Uterus (tissue), 2 donors: ENCODE measurements at regions not wholly inside any gene's neighbourhood (a gene's known extent, or its start where the extent isn't known, plus 50 kb on each side); places are given as distances from the start of the nearest gene placed in this dataset.

Experiments
- POLR2A ChIP-seq, 2 donors: fragments of 450-650 bp; IDR thresholded peaks; one replicate each; pipeline ENCODE4 v1.6.1; 2016; ENCODE audit warnings: antibody characterized with exemption in 2 of 2, mild to moderate bottlenecking in 1 of 2, moderate library complexity in 1 of 2
- TF ChIP-seq, protein P1 (sequence below), 4 experiments: fragments of 200-600 bp in 2 of 4; fragments of 450-650 bp in 2 of 4; sonication (generic) in 2 of 4; IDR thresholded peaks; one replicate each; pipeline ENCODE4 v1.5.1; 2016 to 2019; ENCODE audit warnings: antibody characterized with exemption in 4 of 4, mild to moderate bottlenecking in 2 of 4, moderate library complexity in 1 of 4

DNA sequence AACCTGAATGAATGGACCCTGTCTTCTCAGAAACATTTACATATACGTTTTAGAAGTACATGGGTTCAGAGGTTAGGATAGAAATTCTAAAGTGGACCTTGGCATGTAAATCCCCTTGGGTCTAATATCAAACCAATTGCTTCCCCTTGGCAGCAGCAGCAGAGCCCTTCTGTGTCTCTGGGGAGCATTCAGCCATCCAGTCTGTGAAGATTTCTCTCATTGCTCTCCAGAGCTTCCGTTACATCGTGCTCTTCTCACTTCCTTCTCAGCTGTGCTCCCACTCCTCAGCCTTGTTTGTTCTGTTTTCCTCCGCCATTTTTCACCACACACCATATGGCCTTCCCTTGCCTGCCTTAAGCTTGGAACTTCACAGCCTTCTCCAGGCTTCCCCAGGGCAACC is 61.5 kb upstream of the ATP1B1 start:
- TF ChIP-seq POLR2A (IDR thresholded peaks at IDR 0.05) = no peak
- TF ChIP-seq, protein P1, sequence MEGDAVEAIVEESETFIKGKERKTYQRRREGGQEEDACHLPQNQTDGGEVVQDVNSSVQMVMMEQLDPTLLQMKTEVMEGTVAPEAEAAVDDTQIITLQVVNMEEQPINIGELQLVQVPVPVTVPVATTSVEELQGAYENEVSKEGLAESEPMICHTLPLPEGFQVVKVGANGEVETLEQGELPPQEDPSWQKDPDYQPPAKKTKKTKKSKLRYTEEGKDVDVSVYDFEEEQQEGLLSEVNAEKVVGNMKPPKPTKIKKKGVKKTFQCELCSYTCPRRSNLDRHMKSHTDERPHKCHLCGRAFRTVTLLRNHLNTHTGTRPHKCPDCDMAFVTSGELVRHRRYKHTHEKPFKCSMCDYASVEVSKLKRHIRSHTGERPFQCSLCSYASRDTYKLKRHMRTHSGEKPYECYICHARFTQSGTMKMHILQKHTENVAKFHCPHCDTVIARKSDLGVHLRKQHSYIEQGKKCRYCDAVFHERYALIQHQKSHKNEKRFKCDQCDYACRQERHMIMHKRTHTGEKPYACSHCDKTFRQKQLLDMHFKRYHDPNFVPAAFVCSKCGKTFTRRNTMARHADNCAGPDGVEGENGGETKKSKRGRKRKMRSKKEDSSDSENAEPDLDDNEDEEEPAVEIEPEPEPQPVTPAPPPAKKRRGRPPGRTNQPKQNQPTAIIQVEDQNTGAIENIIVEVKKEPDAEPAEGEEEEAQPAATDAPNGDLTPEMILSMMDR (IDR thresholded peaks at IDR 0.05) = no peak
